ENCODE measurements at regions not wholly inside any gene's neighbourhood (a gene's known extent, or its start where the extent isn't known, plus 50 kb on each side); places are given as distances from the start of the nearest gene placed in this dataset.

GRCh38 chr15:70306081-70306480, 208.4 kb upstream of the TLE3 start:
- DNase-seq (ENCODE audit: low read depth in 2 of 2) = no peak

DNA sequence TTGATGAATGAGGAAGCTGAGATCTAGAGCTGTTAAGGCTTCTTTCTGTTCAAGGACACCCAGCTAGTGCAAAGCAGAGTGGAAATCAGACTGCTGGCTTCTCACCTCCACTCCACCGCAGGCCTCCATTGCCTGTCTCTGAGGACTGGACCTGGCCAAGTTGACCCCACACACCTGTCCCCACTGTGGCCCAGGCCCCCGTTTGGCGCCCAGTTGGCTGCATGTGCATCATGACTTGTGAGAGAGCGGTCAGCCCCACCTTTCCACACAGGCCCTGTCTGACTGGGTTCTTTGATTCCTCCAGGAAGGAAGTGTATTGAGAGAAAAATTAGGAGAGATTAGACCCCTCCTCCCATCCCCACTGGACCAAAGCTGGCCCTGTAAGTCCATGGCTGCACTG, 206.3 kb upstream of the TLE3 start:
- no peak for DNase-seq (ENCODE audit: low read depth in 2 of 2)

- DNase-seq (ENCODE audit: low read depth in 2 of 2) = no peak
Observed at GRCh38 chr15:70302360-70302759, 204.6 kb upstream of the TLE3 start.

DNA sequence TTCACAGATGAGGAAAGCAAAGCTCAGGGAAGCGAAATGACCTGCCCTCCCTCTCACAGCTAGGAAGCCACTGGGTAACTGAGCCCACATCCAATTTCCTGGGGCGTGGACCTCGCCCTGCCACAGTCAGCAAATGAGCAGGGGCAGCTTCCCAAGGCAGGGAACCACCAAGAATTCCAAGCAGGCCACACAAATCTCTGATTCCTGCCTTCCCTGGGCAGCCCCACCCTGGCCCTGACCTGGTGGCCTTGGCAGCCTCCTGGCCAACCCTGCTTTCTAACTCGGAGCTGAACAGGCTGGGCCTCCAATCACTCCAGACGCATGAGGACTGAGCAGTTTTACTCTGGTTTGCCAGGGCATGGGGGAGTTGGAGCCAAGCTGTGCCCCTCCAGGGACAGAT, 203.7 kb upstream of the TLE3 start:
- no peak for DNase-seq (ENCODE audit: low read depth in 2 of 2)

DNA sequence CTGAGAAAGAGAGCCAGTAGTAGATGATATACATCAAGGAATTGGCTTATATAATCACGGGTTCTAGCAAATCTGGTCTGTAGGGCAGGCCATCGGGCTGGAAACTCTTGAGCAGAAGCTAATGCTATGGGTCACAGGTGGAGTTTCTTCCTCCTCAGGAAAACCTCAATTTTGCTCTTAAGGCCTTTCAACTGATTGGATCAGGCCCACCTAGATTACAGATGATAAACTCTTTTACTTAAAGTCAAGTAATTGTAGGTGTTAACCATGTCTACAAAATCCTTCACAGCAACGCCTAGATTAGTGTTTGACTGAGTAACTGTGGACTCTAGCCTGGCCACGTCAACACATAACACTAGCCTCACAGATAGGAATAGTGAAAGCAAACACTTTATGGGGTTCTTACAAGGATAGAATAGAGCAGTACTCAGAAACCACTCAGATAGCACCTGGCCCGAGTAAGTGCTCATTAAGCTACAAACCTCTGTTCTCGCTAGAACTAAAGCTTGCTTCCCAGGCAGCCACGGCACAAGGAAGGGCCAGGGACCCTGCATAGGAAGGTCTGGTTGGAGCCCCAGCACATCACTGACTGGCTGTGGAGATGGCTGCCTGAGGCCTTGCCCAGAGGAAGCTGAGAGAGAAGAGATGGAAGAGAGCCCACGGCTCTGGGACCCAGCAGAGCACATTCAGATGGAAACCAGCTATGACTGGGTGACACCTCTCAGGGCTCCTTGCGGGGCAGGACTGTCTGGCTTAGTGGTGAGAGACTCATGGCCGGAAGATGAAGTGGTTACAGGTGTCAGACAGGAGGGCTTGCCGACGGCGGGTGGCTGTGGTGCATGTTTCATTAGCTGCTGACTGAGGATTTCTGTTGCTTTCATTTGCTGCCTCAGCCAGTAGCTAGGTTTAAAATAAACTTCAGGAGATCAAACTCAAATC, 202.5 kb upstream of the TLE3 start:
- DNase-seq (ENCODE audit: low read depth in 2 of 2) = no peak

GRCh38 chr15:70297465-70298058, 199.8 kb upstream of the TLE3 start:
- no peak for DNase-seq (ENCODE audit: low read depth in 2 of 2)

GRCh38 chr15:70294731-70295305, 197.1 kb upstream of the TLE3 start:
- no peak for DNase-seq (ENCODE audit: low read depth in 2 of 2)

- no peak for DNase-seq (ENCODE audit: low read depth in 2 of 2)
Observed at GRCh38 chr15:70293591-70294470, 196.1 kb upstream of the TLE3 start.

- DNase-seq (ENCODE audit: low read depth in 2 of 2) = no peak
Observed at GRCh38 chr15:70293138-70293537, 195.4 kb upstream of the TLE3 start.

DNA sequence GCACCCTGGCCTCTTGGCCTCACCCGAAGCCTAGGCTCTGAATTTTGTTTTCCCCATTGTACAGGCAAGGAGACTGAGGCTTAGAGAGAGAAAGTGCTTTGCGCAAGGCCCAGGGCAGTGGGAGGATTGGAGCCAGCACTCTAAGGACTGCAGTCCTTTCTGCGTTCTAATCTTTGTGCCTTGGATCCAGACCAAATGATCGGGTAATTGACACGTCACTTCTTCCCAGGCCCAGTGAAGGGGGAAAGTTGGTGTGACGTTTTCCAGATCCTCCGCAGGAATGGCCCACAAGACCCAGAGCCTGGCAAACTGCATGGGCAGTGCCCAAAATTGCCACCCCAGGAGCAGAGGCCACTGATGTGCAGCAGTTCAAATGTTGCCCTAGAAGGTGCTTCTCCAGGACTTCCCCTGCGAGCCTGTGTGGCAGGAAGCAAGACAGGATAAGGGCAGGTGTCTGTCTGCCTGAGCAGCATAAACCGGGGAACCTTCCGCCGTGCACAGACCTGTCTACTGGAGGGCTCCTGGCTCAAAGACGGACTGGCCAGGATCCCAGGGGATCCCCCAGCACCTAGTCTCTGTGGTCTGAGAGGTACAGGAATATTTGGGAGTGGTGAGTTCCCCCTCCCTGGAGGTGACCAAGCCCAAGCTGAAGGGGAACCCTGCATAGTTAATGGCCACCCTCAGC, 194.5 kb upstream of the TLE3 start:
- no peak for DNase-seq (ENCODE audit: low read depth in 2 of 2)

DNA sequence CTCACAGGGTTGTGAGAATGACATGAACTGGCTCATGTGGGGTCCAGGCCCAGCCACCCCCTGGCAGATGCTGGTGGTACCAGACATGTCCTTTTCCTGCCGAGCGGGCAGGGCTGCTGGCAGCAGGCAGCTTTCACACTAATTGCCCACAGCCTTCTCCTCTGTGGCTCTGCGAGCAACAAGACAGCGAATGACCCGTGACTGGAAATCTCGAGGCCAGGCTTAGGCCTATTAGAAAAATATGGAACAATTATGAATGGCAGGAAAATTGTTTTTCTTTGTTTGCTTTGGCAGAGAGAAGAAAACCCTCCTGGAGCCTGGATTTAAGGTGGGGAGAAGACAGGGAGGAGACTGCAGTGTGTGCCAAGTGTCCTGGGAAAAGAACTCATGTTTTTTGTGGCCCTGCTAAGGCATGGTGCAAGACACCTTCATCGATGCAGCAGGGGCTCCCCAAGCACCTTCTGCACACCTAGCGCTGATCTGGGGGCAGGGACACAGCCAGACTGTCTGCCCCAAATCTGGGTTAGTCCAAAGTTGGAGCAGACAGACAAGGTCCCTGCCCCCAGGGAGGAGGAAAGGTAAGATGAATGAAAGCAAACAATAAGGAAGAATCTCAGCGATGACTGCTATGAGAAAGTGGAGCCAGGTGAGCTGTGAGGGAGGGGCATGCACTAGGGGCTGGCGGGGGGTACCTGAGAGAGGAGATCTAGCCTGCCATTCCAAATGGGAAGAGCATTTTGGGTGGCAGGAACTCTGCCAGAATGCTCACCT, 193.8 kb upstream of the TLE3 start:
- no peak for DNase-seq (ENCODE audit: low read depth in 2 of 2)

GRCh38 chr15:70290708-70291107, 193.0 kb upstream of the TLE3 start:
- DNase-seq (ENCODE audit: low read depth in 2 of 2) = no peak

GRCh38 chr15:70289191-70289955, 191.7 kb upstream of the TLE3 start:
- DNase-seq (ENCODE audit: low read depth in 2 of 2) = peak; percentile 58 to 69

- no peak for DNase-seq (ENCODE audit: low read depth in 2 of 2)
Observed at GRCh38 chr15:70286113-70286806, 188.5 kb upstream of the TLE3 start.

DNA sequence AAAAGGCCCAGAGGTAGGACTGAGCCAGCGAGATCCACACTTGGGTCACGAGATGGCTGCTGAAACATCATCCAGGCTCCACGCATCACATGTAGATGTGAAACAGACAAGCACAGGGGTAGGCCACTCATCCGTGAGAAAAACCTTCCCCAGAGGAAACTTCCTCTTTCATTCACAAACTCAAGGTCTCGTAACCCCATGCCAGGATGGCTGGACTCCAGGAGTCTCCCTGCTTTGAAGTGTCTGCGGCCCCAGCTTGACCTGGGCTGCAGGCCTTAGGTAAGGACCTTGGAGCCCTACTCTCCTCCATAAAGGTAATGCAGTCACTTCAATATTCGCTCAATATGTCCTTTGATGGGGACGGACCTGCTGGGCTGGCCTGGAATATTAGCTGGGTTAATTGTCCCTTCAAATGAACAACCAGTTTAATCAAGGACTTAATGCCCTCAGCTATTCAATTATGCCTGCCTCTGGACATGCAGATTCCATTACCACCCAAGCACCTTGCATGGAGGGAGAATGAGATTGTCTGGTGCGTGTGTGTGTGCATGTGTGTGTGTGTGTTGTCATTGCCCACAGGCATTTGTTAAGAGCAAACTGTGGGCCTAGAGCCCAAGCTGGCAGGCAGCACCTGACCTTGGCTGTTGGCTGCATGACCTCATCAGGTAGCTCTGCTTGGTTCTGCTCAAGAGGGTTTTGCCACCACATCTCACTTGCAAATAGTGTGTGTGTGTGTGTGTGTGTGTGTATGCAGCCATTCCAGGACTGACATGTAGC, 186.9 kb upstream of the TLE3 start:
- DNase-seq (ENCODE audit: low read depth in 2 of 2) = no peak

DNA sequence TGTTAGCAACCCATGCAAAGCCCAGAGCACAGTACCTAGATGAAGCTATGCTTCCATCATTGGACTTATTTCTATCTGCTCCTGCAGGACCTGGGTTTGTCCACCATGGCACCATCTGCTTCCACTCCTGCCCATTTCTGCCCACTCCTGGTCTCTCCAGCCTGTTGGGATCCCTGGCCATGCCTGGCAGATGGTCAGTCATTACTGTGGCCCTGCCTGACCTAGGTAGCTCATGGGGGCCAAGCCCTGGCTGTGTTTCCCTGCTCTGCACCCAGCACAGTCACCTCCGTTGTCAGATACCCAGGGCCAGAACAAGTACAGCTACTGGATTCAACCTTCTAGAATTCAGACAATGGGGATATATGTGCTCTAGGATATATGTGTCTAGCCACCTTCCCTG, 185.8 kb upstream of the TLE3 start:
- no peak for DNase-seq (ENCODE audit: low read depth in 2 of 2)

DNA sequence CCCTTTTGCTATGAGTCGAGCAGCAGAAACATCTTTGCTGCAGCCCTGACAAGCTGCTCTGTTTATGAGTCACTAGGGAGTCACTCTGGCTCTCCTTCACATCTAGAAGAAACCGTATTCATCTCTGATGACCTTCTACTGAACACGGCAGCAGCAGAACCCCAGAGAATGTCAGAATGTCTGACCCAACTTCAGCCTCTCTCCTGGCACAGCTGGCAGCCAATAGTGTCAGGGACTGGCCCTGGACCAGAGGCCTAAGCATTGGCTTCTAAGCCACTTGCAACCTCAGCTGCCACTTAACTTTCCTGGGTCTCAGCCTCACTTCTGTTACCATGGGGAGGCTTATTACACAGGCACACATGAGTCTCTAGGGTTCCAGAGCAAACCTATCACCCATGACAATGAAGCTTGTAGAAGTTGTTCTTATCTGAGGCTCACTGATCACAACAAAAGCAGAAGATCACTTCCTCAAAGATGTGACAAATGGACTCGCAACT, 184.1 kb upstream of the TLE3 start:
- DNase-seq (ENCODE audit: low read depth in 2 of 2) = peak in 1 of 2 experiments; percentile 17

GRCh38 chr15:70281261-70281810, 183.6 kb upstream of the TLE3 start:
- no peak for DNase-seq (ENCODE audit: low read depth in 2 of 2)

Data from fibroblast of skin of left biceps (primary cell).